ENCODE measurements at regions not wholly inside any gene's neighbourhood (a gene's known extent, or its start where the extent isn't known, plus 50 kb on each side); places are given as distances from the start of the nearest gene placed in this dataset.

- TF ChIP-seq DMBX1 (CRISPR knock-in tag; IDR thresholded peaks at IDR 0.05; ENCODE audit: borderline replicate concordance) (no peak), MEF2A (IDR thresholded peaks at IDR 0.05; ENCODE audit: control insufficient read depth, low read depth, low read length) (no peak), VEZF1 (CRISPR knock-in tag; IDR thresholded peaks at IDR 0.05) (no peak)
These were observed 104.7 kb upstream of the TSPAN8 start (continued) for GRCh38 chr12:71262466-71262865.

- CTCF ChIA-PET (ENCODE audit: low intra/inter-chr PET ratio) = no interaction called here
- no peaks in the 10 kb centered on the region for H3K4me1 ChIP-seq (replicated peaks in 1 of 2; ENCODE audit: control insufficient read depth in 2 of 2, insufficient read depth in 2 of 2, low read length in 2 of 2)
- POLR2A ChIA-PET = no interaction called here
- no peaks in the 10 kb centered on the region for H4K20me1 ChIP-seq (replicated peaks; ENCODE audit: control insufficient read depth, insufficient read depth, low read length)
- intact Hi-C loops (cut with micrococcal nuclease) (no loop called here), in situ Hi-C loops (cut with MboI) (no loop called here)
- H3K4me3 ChIP-seq = no peak overlapping the region
- H3K36me3 ChIP-seq (ENCODE audit: control insufficient read depth, insufficient read depth, low read length) = no peaks in the 10 kb centered on the region
- DNase-seq (ENCODE audit: extremely low read depth in 1 of 4, low spot score in 3 of 4) = no peak
- no peaks in the 10 kb centered on the region for H3K79me2 ChIP-seq (ENCODE audit: control insufficient read depth, insufficient read depth, low read length)
- 69% methylated on average over 2 of the region's 2 CpGs for WGBS (ENCODE audit: insufficient coverage, low coverage, missing lambda C conversion rate)
- H3K27me3 ChIP-seq (ENCODE audit: control insufficient read depth in 2 of 2, insufficient read depth in 2 of 2, low read length in 2 of 2) = no peaks in the 10 kb centered on the region
- no peak overlapping the region for H2AFZ ChIP-seq (ENCODE audit: low read depth, low read length)
- H3K9ac ChIP-seq (ENCODE audit: insufficient read depth in 1 of 2, low read depth in 2 of 2, low read length in 2 of 2) = no peak overlapping the region
- no peak for FAIRE-seq
- ATAC-seq = no peak
- H3K9me3 ChIP-seq (replicated peaks; ENCODE audit: control insufficient read depth, insufficient read depth, low read depth, low read length) = peaks cover 13% of the 10 kb centered on the region
- H3K4me2 ChIP-seq (ENCODE audit: insufficient read depth, low read length) = no peak overlapping the region
- H3K9me1 ChIP-seq (ENCODE audit: control insufficient read depth, insufficient read depth, low read length) = no peaks in the 10 kb centered on the region
- no peak overlapping the region for H3K27ac ChIP-seq (ENCODE audit: extremely low read depth, low read depth, low read length)
- no TSS peak for BruUV-seq (replicated peaks)
- TF ChIP-seq ZBTB9 (CRISPR knock-in tag; IDR thresholded peaks at IDR 0.05) (no peak), ZNF280A (IDR thresholded peaks at IDR 0.05; ENCODE audit: low read depth, partially characterized antibody) (peak; percentile 19), ZNF592 (IDR thresholded peaks at IDR 0.05) (no peak), TRIM24 (IDR thresholded peaks at IDR 0.05) (0 out of 4 replicates have a peak, but pooled peaks of 1 of the 2 experiments have one; percentile 20), TRIM28 (IDR thresholded peaks at IDR 0.05) (peak; percentile 46; the same call in 1 of the 2 replicates)
These were observed 94.7 kb upstream of the TSPAN8 start for GRCh38 chr12:71252473-71252872.
